GM18870 (cell line): ENCODE measurements at regions not wholly inside any gene's neighbourhood (a gene's known extent, or its start where the extent isn't known, plus 50 kb on each side); places are given as distances from the start of the nearest gene placed in this dataset.

Experiments
- ATAC-seq: cut with Tn5 transposase; IDR thresholded peaks from one replicate; pipeline ENCODE4 v1.9.1; 2021; ENCODE audit warnings: moderate library complexity; ENCODE audit not compliant: unreplicated experiment

DNA sequence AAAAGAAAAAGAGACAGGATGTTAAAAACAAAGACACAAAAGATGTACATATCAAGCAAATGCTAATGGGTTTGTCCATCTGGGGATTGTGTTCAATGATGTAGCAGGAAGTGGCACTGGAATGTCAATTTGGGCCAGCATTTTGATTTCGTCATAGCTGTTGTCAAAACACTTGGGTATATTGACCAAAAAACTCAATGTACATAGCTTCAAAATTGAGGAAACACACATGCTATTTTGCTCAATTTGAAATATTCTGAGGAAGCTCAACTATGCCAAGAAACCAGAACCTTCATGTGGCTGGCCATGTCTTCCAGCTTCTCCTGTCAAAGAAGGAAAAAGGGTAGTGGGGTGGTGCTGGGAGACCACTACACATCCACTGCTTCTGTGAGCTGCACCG is 212.7 kb upstream of the GHITM start:
- no peak for ATAC-seq

DNA sequence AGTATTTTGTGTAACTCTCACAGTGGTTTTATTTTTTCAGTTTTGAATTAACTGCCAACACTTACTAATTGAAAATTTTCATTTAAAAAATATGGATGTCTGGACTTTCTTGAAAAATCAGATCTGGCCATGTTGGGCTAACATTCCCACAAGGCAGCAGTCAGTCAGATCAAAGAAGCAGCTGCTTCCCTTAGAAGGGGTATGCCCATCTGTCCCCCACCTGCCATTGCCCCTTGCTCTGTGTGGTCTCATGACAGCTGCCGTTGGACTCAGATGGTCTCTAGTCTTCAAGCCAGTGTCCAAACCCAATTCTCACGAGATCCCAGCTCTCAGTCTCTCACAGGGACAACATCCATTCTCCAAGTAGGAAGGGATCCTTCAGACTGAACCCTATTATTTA is 212.1 kb upstream of the GHITM start:
- no peak for ATAC-seq

DNA sequence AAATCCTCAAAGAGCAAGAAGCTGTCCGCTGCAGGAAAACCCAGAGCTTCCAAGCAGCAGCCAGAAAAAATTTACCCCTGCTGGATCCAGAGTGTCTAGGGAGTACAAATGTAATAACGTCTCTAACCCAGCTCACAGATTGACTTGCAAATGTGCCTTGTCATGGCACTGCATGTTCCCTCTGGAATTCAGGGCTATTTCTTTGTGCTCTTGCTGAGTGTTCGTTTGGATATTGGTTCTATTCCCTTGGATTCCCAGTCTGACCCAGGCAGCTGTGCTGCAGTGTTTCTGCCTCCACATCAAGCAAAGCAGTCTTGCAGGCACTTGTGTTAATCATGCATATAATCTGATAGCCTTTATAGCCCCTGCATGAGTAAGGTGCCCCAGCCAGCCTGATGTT is 209.9 kb upstream of the GHITM start:
- ATAC-seq = no peak

DNA sequence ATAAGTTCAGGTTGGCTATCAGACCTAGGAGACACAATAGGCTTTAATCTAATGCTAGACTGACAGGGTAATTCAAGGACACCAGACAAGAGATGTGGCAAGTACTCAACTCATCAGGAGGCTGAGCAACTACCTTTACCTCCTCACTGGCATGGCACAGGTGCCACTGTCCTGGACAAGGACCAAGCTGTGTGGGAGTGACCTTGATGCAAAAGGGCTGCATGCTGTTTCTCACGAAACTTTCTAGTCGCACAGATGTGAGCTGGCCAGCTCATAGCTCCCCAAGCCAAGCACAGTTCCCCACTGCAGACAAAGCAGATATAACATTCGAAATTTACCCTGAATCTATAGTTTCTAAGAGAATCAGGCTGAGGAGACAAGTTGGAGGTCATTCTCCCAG is 207.6 kb upstream of the GHITM start:
- ATAC-seq = no peak

DNA sequence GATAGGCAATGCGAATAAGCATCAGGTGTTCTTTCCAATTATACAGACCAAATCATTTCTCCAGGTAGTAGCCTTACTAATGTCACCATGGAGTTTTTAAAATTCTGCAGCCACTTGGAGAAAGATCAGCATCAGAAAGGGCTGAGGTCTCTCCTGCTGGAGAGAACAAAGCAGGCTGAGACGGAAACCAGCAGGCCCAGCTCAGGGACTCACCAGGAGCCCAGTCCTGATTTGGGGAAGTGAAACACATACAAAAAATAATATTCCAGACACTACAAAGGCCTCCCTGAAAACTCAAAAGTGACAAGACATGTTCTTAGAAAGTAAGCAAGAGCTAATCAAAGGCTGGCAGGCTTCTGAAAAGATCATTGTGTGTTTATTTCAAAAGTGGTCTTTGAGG is 207.1 kb upstream of the GHITM start:
- ATAC-seq = no peak

DNA sequence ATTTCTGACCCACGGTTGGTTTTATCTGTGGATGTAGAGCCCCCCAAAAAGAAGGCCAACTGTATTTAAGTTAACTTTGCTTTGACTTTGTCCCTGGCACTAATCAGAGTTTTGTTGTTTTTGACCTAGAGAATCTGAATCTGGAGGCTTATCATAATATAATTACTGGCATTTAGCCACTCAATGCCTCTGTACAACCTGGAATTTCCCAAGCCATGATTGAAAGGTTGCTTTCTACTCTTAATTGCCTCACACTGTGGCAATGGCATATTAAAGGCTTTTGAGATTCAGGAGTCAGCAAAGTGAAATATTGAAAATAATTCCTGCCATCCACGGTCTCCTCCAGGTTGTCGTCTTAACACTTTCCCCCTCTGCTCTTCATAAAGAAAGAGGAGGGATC is 205.2 kb upstream of the GHITM start:
- ATAC-seq = no peak

DNA sequence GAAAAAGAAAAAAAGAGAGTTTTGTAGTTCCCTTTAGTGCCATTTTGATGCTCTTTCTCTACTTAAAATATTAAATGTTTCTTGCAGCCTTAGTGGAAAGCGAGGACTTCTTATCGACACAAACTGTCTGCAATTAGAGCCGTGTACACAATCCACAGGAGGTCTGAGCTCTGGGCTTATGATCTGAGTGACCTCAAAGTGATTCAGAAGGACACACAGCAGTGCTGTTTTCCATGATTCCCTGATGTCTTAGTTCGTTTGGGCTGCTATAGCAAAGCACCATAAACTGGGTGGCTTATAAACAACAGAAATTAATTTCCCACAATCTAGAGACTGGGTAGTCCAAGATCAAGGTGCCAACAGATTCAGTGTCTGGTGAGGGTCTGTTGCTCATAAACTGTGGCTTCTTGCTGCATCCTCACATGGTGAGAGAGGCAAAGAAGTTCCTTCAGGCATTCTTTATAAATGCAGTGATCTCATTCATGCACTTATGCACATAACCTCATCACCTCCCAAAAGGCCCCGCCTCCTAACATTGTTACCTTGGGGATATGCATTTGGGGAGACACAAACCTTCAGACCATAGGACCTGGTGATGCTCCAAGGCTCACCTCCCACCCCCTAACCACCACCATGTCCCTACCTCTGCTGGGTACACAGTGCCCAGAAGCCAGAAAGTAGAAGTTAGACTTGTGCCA is 204.5 kb upstream of the GHITM start:
- ATAC-seq = no peak

DNA sequence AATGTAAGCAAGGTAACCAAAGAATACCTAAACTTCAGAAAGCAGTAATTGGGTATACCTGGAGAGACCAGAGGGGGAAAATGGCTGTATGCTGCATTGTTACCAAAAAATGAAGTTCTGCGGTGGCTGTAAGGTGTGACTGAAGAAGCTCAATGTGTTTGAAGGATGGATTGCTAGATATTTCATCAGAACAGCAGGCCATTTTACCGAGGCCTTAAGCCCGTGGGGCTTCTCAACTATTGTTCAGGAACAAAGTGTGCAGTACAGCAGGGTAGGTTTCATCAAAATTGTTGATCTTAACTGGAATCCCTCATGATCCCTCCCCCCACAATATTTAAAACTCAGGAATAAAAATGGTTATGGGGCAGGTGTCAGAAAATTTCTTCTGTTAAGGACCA is 204.0 kb upstream of the GHITM start:
- no peak for ATAC-seq

DNA sequence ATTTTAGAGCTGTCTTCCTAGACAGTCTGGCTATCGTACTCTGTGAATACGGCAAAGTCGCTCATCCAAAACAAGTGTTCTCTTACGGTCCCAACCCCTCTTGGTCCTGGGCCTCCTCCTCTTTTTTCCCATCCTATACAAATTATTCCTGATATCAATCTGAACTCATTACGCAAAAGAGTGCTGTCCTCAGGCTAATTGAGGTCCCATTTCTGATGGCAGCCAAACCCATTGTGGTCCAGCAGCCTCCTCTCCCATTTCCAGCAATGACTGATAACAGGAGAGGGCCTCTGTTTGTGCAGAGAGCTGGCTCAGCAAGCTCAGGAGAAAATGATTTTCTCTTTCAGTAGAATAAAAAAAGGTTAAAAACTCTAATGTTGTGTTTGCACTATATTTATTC is 203.4 kb upstream of the GHITM start:
- no peak for ATAC-seq

DNA sequence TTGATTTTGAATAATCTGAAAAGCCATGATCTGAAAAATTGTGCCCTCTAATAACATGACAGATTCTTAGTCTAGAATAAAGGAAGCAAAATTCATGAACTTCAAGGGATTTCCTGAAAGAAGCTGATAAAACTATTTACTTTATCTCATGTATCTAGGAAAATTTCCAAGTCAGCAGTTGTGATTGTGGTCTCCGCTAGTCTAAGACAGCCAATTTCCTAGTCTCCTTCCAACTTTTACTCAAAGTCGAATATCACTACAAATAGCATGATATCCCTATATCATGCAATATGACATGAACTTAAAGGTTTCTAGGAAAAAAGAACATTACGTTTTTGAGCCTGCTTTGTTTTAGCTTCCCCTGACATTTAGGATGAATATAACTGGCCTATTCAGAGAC is 202.1 kb upstream of the GHITM start:
- ATAC-seq = no peak

DNA sequence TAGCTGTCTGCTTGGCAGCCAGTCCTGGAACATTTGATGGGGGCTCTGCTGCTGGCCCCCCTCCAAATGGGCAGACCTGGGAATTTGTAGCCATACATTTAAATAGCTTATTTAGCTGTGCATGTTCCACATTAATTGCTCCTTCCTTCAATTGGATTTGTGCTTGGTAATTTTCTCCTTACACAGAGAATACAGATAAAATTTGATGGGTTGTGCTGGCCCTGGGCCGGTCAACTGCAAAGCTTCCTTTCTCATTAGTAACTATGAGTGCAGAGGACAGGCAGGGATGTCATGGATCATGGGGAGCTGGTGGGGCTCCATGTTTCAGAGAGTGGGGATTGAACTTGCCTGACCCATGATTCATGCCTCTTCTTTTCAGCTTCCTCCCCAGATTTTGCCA is 201.5 kb upstream of the GHITM start:
- ATAC-seq = no peak

DNA sequence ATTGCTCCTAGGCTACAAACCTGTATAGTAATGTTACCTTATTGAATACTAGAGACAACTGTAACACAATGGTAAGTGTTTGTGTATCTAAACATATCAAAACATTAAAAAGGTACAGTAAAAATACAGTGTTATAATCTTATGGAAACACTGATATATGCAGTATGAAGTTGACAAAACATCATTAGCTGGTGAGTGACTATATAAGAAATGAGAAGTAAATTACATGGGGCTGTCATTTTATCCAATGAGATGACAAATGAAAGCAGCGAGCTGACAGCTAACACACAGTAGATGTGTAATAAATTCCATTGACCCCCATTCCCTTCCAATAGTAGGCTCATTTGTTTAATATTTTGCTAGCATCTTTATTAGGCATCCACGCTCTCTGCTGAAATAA is 198.1 kb upstream of the GHITM start:
- no peak for ATAC-seq

DNA sequence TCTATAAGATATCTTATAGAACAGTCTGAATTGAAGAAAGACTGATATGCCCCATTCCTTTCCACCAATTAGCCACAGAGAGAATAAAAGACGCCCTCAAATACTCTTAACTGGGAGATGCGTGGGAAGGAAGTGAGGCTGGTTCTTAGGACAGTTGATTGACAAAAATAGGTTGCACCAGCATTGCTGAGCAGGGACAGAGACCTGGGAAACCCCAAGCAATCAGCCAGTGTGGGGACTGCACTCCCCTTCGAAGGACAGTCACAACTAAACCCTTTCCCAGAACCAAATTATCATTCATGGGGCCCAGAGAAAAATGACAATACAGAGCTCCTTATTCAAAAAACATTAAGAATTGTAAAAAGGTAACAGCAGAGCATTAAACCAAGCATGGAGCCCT is 196.9 kb upstream of the GHITM start:
- ATAC-seq = no peak

DNA sequence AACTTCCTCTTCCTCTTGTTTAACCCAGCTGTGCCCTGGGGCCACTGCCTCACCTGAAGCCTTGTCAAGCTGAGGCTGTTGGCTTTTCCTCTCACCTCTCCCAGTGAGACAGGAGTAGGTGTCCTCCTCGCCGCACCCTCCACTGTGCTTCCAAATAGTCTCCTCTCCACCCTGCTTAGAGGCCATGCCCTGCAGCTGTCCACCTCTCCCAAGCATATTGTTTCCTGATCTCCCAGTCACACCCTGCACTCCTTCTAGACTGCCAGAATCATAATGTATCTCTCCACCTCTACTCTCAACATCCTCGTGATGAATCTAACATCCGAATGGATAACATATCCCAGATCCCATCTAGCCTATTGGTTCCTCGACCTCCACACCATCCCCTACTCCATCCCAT is 196.3 kb upstream of the GHITM start:
- ATAC-seq = no peak

DNA sequence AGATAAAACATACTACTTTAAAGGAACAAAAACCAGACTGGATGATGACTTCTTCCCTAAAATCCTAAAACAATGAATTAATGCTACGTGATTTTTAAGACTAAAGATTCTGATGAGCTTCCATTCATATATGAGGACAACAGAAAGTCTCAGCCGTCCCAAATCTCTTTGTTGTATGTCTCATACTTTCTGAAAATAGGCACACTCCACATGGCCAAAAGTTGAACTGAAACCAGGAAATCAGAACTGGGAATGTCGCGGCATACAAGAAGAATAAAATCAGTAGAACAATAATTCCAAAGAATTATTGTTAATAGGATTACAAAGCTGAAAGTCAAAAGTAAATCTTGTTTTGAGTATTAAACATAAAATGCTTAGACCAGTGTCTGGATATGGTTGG is 195.4 kb upstream of the GHITM start:
- ATAC-seq = no peak

DNA sequence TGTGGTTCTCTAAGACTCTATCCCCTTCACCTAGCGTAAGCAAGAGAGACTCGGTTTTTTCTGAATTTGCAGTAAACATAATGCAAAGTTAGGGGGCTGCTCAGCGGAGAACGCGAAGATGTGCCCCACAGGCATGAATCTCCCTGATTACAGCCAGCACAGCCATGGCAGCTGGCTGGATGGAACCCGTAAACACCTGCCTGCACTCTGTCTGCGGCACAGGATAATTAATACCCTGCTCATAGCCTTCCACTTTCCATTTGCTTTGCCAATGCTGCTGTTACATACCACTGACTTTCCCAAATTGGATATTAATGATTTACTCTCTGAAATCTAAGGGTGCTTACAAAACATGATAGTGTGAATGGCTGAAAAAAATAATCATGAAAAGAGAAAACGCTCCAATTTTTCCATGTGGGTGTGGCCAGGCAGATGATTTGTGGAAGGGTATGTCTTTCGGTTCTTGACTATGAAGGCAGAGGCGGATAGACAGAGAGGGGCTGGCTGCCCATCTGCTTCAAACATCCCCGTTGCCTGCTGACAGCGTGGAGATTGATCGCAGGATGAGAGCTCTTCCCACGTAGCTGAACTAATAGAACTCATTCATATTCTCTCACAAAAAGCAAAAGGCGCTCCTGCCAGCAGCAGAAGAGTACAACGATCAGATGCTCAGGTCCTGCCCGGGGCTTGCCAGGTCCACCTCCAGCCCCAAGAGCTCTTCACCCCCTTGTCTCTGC is 193.2 kb upstream of the GHITM start:
- ATAC-seq = no peak

DNA sequence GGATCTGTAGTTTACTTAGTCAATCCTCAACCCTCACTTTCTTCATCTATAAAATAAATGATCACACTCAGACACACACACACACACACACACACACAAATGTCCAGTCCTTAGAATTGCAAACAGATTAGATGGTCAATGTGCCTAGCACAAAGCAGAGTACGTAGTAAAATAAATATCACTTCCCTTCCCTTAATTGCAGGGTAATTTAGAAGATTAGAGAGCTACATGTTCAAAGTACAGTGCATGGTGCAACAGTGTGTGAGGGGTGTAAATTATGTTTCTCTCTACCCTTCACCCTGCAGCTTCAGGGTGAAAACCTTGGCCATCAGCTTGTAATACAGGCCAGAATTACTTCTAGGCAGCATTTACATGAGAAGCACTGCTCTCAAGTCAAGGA is 187.0 kb upstream of the GHITM start:
- ATAC-seq = no peak

DNA sequence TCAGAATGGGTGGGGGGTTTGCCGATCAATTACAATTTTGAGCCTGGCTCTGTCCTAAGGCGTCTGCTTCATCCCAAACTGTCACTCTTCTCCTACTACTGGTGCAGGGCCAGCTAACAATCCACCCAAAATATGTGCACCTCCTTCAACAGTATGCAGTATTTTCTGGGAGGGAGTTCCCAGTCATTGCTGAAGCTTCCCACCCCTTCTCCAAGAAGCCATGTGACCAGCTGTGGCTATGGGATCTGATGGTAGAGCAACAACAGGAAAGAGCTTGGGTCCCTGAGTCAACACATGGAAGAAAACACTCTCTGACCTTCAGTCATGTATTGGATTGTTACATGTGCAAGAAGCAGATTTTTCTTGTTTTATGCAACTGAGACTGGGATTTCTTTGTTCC is 185.7 kb upstream of the GHITM start:
- ATAC-seq = no peak

DNA sequence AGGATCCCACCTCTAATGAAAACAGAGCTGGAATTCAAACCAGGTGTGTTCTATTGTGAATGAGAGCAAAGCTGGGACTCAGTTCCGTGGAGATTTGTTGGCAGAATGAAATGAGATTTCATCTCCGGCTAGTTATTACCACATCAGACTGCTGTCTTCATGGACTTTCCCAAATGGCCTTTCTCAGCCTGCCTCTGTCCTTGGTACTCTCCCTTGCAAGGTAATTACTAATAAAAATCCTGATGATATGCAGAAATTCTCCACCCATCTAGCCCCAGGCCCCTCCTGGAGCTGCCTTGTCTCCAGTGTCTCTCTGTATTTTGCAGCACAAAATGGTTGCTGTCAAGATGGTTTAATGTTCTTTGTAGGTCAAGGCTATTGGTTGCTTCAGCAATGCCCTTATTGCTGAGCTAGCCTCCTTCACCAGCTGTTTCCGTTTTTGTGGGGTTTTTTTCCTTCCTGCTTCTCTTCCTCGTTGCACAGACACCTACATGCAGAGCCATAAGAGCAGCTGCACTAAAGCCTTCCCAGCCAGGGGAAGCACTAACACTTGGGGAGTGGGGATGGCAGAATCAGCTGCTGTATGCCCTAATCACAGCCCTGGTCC is 185.0 kb upstream of the GHITM start:
- ATAC-seq = no peak

DNA sequence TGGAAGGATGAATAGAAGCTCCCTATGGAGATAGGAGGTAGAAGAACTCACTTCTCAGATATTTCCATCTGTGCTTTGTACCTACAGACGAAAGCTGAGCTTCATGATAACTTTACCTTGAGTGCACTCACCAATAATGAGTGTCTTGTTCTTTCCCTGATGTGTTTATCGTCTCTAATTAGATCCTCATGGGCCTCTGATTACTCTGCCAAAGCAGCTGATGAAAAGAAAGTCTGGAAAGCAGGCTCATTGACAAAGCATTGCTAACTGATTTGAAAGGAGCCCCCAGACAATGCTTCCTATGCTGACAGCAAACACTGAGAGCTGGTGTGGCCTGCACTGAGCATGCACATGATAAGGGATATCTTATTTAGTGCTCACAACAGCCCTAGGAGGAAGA is 183.9 kb upstream of the GHITM start:
- no peak for ATAC-seq

DNA sequence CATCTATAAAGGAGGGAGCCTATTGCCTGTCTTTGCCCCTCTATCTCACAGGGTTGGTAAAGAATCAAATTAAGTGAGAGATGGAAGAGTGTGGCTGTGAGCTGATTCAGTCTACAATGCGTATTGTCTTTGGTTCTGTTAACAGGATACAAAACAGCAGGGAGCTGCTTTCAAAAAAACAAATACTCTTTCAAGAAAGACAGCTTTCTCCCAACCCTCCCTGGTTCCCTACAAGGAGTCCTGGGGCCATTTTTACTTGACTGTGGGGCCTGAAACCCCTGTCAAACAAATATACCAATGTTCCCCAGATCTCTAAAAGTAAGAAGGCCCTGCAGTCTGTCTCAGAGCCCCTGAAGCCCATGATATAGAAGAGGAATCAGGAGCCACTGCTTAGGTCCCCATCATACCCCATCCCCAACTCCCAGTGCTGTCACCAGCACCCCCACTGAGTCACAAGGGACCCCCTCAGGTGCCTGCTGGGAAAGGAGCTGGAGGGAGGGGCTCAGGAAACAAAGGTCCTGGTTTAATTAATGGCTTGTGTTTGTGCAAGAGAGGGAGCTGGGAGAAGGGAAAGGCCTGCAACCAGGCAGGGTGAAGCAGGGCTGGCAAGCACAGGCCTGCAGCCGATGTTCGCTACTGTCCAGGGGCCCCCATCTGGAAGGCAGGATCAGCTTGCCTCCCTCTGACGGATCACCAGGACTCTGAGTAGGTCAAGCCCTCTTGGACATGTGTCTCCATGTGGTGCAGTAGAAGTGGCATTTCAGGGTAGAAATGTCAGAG is 182.0 kb upstream of the GHITM start:
- no peak for ATAC-seq

DNA sequence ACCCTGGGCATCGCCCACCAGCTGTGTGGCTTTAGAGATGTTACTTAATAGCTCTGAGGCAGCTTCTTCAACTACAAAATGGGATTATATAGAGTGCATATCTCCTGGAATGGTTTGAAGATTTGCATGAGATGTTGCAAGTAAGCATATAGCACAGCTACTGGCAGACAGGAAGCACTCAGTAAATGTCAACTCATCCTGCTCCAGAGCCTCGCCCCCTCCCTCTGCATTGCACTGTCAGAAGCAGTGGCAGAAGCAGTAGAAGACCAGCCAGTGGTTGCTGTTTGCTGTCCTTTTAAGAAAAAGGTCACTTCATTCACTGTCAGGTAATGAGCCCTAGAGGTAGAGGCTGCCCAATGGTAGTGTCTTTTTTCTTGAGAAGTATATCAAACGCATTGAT is 180.0 kb upstream of the GHITM start:
- ATAC-seq = no peak
